Trophoblast cell (in vitro differentiated cells and primary cell): ENCODE measurements at regions not wholly inside any gene's neighbourhood (a gene's known extent, or its start where the extent isn't known, plus 50 kb on each side); places are given as distances from the start of the nearest gene placed in this dataset.

Experiments
- DNase-seq, 2 donors: peaks; one replicate each; pipeline ENCODE4 v3.0.0-alpha.2; 2016
- H2AFZ ChIP-seq: 2 replicates; pipeline ENCODE4 v1.6.1; 2013; ENCODE audit warnings: low read length, moderate library complexity, mild to moderate bottlenecking; ENCODE audit not compliant: insufficient read depth, poor library complexity
- H2AK5ac ChIP-seq: 2 replicates; pipeline ENCODE4 v1.6.1; 2013; ENCODE audit warnings: mild to moderate bottlenecking, low read length
- H2BK120ac ChIP-seq: 2 replicates; pipeline ENCODE4 v1.6.1; 2013; ENCODE audit warnings: low read length, mild to moderate bottlenecking, moderate library complexity; ENCODE audit not compliant: insufficient read depth, poor library complexity
- H2BK12ac ChIP-seq: 2 replicates; pipeline ENCODE4 v1.6.1; 2013; ENCODE audit warnings: mild to moderate bottlenecking, low read length, moderate library complexity
- H2BK5ac ChIP-seq: 2 replicates; pipeline ENCODE4 v1.6.1; 2013; ENCODE audit warnings: low read length, low read depth, moderate library complexity, mild to moderate bottlenecking; ENCODE audit not compliant: poor library complexity
- H3K14ac ChIP-seq: 2 replicates; pipeline ENCODE4 v1.6.1; 2013; ENCODE audit warnings: mild to moderate bottlenecking, low read length
- H3K18ac ChIP-seq: 2 replicates; pipeline ENCODE4 v1.6.1; 2013; ENCODE audit warnings: mild to moderate bottlenecking, low read length
- H3K23ac ChIP-seq: 2 replicates; pipeline ENCODE4 v1.6.1; 2013; ENCODE audit warnings: low read length
- H3K27ac ChIP-seq: 2 replicates; pipeline ENCODE4 v1.5.1; 2013; ENCODE audit warnings: low read depth, mild to moderate bottlenecking, inconsistent platforms, low read length, moderate library complexity
- H3K27me3 ChIP-seq: 2 replicates; pipeline ENCODE4 v1.6.1; 2013; ENCODE audit warnings: inconsistent platforms, mild to moderate bottlenecking, low read length, moderate library complexity; ENCODE audit not compliant: insufficient read depth
- H3K36me3 ChIP-seq, 2 experiments: 1 replicate in 1 of 2; 2 replicates in 1 of 2; pipeline ENCODE4 v1.6.1; 2013; ENCODE audit warnings: low read length in 2 of 2, mild to moderate bottlenecking in 2 of 2, moderate library complexity in 1 of 2; ENCODE audit not compliant: insufficient read depth in 2 of 2, control insufficient read depth in 1 of 2
- H3K4ac ChIP-seq: 2 replicates; pipeline ENCODE4 v1.6.1; 2013; ENCODE audit warnings: low read depth, mild to moderate bottlenecking, low read length, moderate library complexity
- H3K4me1 ChIP-seq, 2 experiments: 1 replicate in 1 of 2; 2 replicates in 1 of 2; pipeline ENCODE4 v1.6.1; 2013; ENCODE audit warnings: low read length in 2 of 2, mild to moderate bottlenecking in 2 of 2, moderate library complexity in 1 of 2; ENCODE audit not compliant: insufficient read depth in 2 of 2, control insufficient read depth in 1 of 2
- H3K4me2 ChIP-seq: 2 replicates; pipeline ENCODE4 v1.6.1; 2013; ENCODE audit warnings: inconsistent platforms, mild to moderate bottlenecking, low read length, moderate library complexity
- H3K4me3 ChIP-seq: 2 replicates; pipeline ENCODE4 v1.5.1; 2013; ENCODE audit warnings: mild to moderate bottlenecking, low read depth, low read length, inconsistent platforms
- H3K79me1 ChIP-seq: one replicate; pipeline ENCODE4 v1.6.1; 2013; ENCODE audit warnings: low read length
- H3K79me2 ChIP-seq: 2 replicates; pipeline ENCODE4 v1.6.1; 2013; ENCODE audit warnings: low read length, mild to moderate bottlenecking; ENCODE audit not compliant: control insufficient read depth, insufficient read depth, poor library complexity
- H3K9ac ChIP-seq: 2 replicates; pipeline ENCODE4 v1.6.1; 2013; ENCODE audit warnings: mild to moderate bottlenecking, low read length
- H3K9me3 ChIP-seq: 2 replicates; pipeline ENCODE4 v1.6.1; 2013; ENCODE audit warnings: low read depth, mild to moderate bottlenecking, control low read depth, inconsistent platforms, low read length; ENCODE audit not compliant: insufficient read depth
- H4K12ac ChIP-seq: 2 replicates; pipeline ENCODE4 v1.6.1; 2013; ENCODE audit warnings: low read depth, mild to moderate bottlenecking, low read length, moderate library complexity
- H4K8ac ChIP-seq: 2 replicates; pipeline ENCODE4 v1.6.1; 2013; ENCODE audit warnings: low read depth, mild to moderate bottlenecking, low read length, moderate library complexity
- H4K91ac ChIP-seq: one replicate; pipeline ENCODE4 v1.6.1; 2013; ENCODE audit warnings: low read depth, mild to moderate bottlenecking, low read length, moderate library complexity
- WGBS: extraction: QIAGEN DNeasy Blood & Tissue Kit; methylation state at CpG from one replicate; pipeline ENCODE4 v1.1.7; 2013; ENCODE audit warnings: missing lambda C conversion rate; ENCODE audit not compliant: insufficient read length, insufficient coverage; ENCODE audit errors: extremely low coverage; 5-methylcytosine and 5-hydroxymethylcytosine counted together

DNA sequence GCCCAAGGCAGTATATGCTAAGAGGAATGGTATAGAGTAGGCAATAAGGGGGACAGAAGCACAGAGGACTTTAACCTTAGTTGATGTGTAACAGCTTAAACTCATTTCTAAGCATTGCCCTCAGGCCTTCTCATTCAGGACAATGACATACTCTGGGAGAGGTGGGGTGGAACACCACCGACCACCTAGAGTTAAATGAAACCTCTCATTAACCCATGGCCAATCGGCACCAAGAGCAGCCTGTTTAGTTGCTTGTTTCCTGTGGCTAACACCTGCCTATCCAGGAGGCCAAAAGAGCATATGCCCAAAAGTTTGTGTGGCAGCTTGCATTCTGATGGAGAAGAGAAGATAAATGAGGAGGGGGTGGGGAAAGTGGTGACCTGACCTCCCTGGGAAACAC lies 50.0 kb downstream of the PABIR2 start:
- no peak for DNase-seq
- WGBS = no CpG with 5 or more reads among the region's 2 CpGs

GRCh38 chrX:134746410-134746785 lies 50.6 kb downstream of the PABIR2 start:
- H3K4me1 ChIP-seq = no peaks in the 10 kb centered on the region
- H4K12ac ChIP-seq = no peak overlapping the region
- no peaks in the 10 kb centered on the region for H3K79me2 ChIP-seq
- no CpG with 5 or more reads among the region's 3 CpGs for WGBS
- H3K4me2 ChIP-seq = no peak overlapping the region
- H2AFZ ChIP-seq = no peak overlapping the region
- H3K79me1 ChIP-seq = no peaks in the 10 kb centered on the region
- H3K18ac ChIP-seq = no peak overlapping the region
- no peaks in the 10 kb centered on the region for H3K9me3 ChIP-seq
- H4K91ac ChIP-seq = no peak overlapping the region
- no peak overlapping the region for H2BK12ac ChIP-seq
- H2BK5ac ChIP-seq = no peak overlapping the region
- H3K27ac ChIP-seq = no peak overlapping the region
- H3K14ac ChIP-seq = no peak overlapping the region
- no peak overlapping the region for H3K23ac ChIP-seq
- no peak overlapping the region for H3K4ac ChIP-seq
- H3K9ac ChIP-seq = no peak overlapping the region
- H2AK5ac ChIP-seq = no peak overlapping the region
- no peak overlapping the region for H4K8ac ChIP-seq
- no peak overlapping the region for H2BK120ac ChIP-seq
- H3K4me3 ChIP-seq = no peak overlapping the region
- no peak for DNase-seq
- no peaks in the 10 kb centered on the region for H3K36me3 ChIP-seq
- no peaks in the 10 kb centered on the region for H3K27me3 ChIP-seq

More for the DNA sequence above, 50.0 kb downstream of the PABIR2 start:
- no peak overlapping the region for H2AK5ac ChIP-seq
- no peak overlapping the region for H2BK5ac ChIP-seq
- H2BK12ac ChIP-seq = no peak overlapping the region
- H3K18ac ChIP-seq = no peak overlapping the region
- no peak overlapping the region for H4K91ac ChIP-seq
- no peaks in the 10 kb centered on the region for H3K36me3 ChIP-seq
- no peak overlapping the region for H4K8ac ChIP-seq
- no peaks in the 10 kb centered on the region for H3K4me1 ChIP-seq
- no peak overlapping the region for H4K12ac ChIP-seq
- H3K14ac ChIP-seq = no peak overlapping the region
- H3K4me2 ChIP-seq = no peak overlapping the region
- H3K79me1 ChIP-seq = no peaks in the 10 kb centered on the region
- H3K4me3 ChIP-seq = no peak overlapping the region
- H2AFZ ChIP-seq = no peak overlapping the region
- H3K4ac ChIP-seq = no peak overlapping the region
- no peak overlapping the region for H3K23ac ChIP-seq
- no peak overlapping the region for H2BK120ac ChIP-seq
- no peaks in the 10 kb centered on the region for H3K79me2 ChIP-seq
- H3K9ac ChIP-seq = no peak overlapping the region
- no peaks in the 10 kb centered on the region for H3K27me3 ChIP-seq
- no peak overlapping the region for H3K27ac ChIP-seq
- H3K9me3 ChIP-seq = no peaks in the 10 kb centered on the region

DNA sequence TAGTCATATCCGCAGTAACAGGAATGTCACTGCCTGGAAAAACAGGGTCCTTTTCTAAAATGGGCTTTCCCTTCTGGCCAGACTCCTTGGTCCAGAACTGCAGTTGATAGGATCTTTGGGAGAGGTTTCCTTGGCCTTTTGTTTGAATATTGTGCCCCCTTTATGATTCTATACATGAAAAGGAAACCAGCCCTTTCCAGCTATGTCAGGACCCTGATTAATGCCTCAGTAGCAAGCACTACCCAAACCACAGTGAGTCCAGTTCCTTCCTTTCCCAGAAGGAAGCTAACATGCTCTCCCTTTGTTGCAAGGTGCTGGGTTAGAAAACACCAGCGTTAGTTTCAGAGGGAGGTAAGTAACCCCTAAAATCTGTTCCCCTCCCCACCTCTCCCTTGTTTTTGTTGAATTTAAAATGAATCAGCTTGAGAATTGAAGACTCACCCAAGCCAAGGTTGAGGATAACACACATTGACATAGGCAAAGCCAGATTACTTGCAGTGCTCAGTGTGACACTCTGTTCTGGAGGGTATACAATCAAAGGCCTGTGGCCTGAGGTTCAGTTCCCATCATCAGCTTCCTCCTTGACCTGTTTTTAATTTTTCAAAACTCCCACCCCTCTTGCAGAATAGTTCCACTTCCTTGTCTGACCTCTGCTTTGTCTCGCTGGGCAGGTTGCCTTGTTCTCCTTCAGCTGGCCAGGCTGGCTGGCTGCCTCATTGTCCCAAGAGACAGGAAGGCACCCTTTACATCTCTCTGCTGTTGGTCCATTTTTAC lies 51.2 kb downstream of the PABIR2 start:
- Histone ChIP-seq H2AFZ (no peak overlapping the region), H3K9ac (no peak overlapping the region), H3K27ac (no peak overlapping the region), H3K79me1 (no peaks in the 10 kb centered on the region), H3K18ac (no peak overlapping the region), H3K4ac (no peak overlapping the region), H3K14ac (no peak overlapping the region), H2BK120ac (no peak overlapping the region), H4K12ac (no peak overlapping the region), H3K9me3 (no peaks in the 10 kb centered on the region), H3K23ac (no peak overlapping the region), H3K4me3 (no peak overlapping the region), H2AK5ac (no peak overlapping the region), H3K36me3 (no peaks in the 10 kb centered on the region), H3K79me2 (no peaks in the 10 kb centered on the region), H3K4me2 (no peak overlapping the region), H2BK5ac (no peak overlapping the region), H4K8ac (no peak overlapping the region), H2BK12ac (no peak overlapping the region), H3K27me3 (no peaks in the 10 kb centered on the region), H4K91ac (no peak overlapping the region), H3K4me1 (no peaks in the 10 kb centered on the region)
- DNase-seq = no peak
- WGBS = no CpG with 5 or more reads among the region's 3 CpGs

GRCh38 chrX:134743091-134743490 lies 53.9 kb downstream of the PABIR2 start:
- Histone ChIP-seq H2AFZ (no peak overlapping the region), H3K27ac (no peak overlapping the region), H2BK5ac (no peak overlapping the region), H3K79me2 (no peaks in the 10 kb centered on the region), H3K79me1 (no peaks in the 10 kb centered on the region), H3K4me2 (no peak overlapping the region), H4K12ac (no peak overlapping the region), H4K8ac (no peak overlapping the region), H2BK12ac (no peak overlapping the region), H3K9ac (no peak overlapping the region), H3K4me3 (no peak overlapping the region), H3K36me3 (no peaks in the 10 kb centered on the region), H3K14ac (no peak overlapping the region), H2BK120ac (no peak overlapping the region), H3K4me1 (no peaks in the 10 kb centered on the region), H3K27me3 (no peaks in the 10 kb centered on the region), H3K23ac (no peak overlapping the region), H2AK5ac (no peak overlapping the region), H4K91ac (no peak overlapping the region), H3K18ac (no peak overlapping the region), H3K9me3 (no peaks in the 10 kb centered on the region), H3K4ac (no peak overlapping the region)
- peak in 1 of 2 donors; percentile 1 for DNase-seq
- no CpG with 5 or more reads among the region's 1 CpG for WGBS
